CD4-positive, alpha-beta memory T cell (primary cell): ENCODE measurements at regions not wholly inside any gene's neighbourhood (a gene's known extent, or its start where the extent isn't known, plus 50 kb on each side); places are given as distances from the start of the nearest gene placed in this dataset.
A peak's percentile ranks its signal among the peaks of the same experiment; 100 is the strongest.
"Not testable (repeated sequence)": the region's sequence is repeated elsewhere in the genome, so short reads cannot be mapped to it uniquely, and the experiment has no call there.

ENCODE experiments used
- CTCF ChIA-PET: fragments of 350-600 bp; sonication (Branson Sonifier 250); formaldehyde crosslinking; loops from one replicate; lab custom pipeline; 2021; ENCODE audit warnings: inconsistent platforms; ENCODE audit not compliant: partially characterized antibody; lab: Charles Lee
- POLR2A ChIA-PET: fragments of 350-600 bp; sonication (Branson Sonifier 250); formaldehyde crosslinking; loops from one replicate; lab custom pipeline; 2021; ENCODE audit not compliant: partially characterized antibody; lab: Charles Lee
- DNase-seq, 5 donors: peaks; one replicate each; pipeline versions ENCODE4 v3.0.0 to v3.0.0-alpha.2; 2020 to 2022; ENCODE audit warnings: mixed read lengths in 1 of 5
- H3K27ac ChIP-seq: one replicate; pipeline ENCODE4 v1.7.0; 2013; ENCODE audit warnings: low read depth, low read length
- H3K27me3 ChIP-seq: 2 replicates; pipeline ENCODE4 v1.7.0; 2013; ENCODE audit warnings: mild to moderate bottlenecking, low read length, moderate library complexity; ENCODE audit not compliant: insufficient read depth
- H3K36me3 ChIP-seq: 2 replicates; pipeline ENCODE4 v1.7.0; 2013; ENCODE audit warnings: mild to moderate bottlenecking, low read length, moderate library complexity; ENCODE audit not compliant: insufficient read depth
- H3K4me1 ChIP-seq: 2 replicates; pipeline ENCODE4 v1.7.0; 2013; ENCODE audit warnings: mild to moderate bottlenecking, low read length, moderate library complexity; ENCODE audit not compliant: insufficient read depth
- H3K4me3 ChIP-seq, 2 donors: one replicate each; pipeline ENCODE4 v1.7.0; 2013; ENCODE audit warnings: low read length in 2 of 2, mild to moderate bottlenecking in 1 of 2
- H3K9me3 ChIP-seq, 2 donors: one replicate each; pipeline ENCODE4 v1.7.0; 2013; ENCODE audit warnings: low read length in 2 of 2, control low read depth in 1 of 2; ENCODE audit not compliant: control insufficient read depth in 1 of 2
- H3K27ac Mint-ChIP-seq, 7 donors: one replicate each; pipeline ENCODE4 v1.8.0; 2020 to 2021; ENCODE audit warnings: mixed read lengths in 7 of 7, mild to moderate bottlenecking in 6 of 7, inconsistent platforms in 3 of 7, moderate library complexity in 3 of 7
- H3K27me3 Mint-ChIP-seq, 2 donors: one replicate each; pipeline ENCODE4 v1.8.0; 2020 to 2021; ENCODE audit warnings: mixed read lengths in 2 of 2
- H3K36me3 Mint-ChIP-seq, 2 donors: one replicate each; pipeline ENCODE4 v1.8.0; 2020 to 2021; ENCODE audit warnings: mixed read lengths in 2 of 2, inconsistent platforms in 1 of 2, mild to moderate bottlenecking in 1 of 2
- H3K4me1 Mint-ChIP-seq, 4 donors: one replicate each; pipeline ENCODE4 v1.8.0; 2020 to 2021; ENCODE audit warnings: mixed read lengths in 4 of 4, mild to moderate bottlenecking in 1 of 4
- H3K4me3 Mint-ChIP-seq, 8 donors: one replicate each; pipeline ENCODE4 v1.8.0; 2020 to 2021; ENCODE audit warnings: mixed read lengths in 8 of 8, mild to moderate bottlenecking in 7 of 8, moderate library complexity in 6 of 8, inconsistent platforms in 3 of 8
- H3K9me3 Mint-ChIP-seq, 8 donors: one replicate each; pipeline ENCODE4 v1.8.0; 2020 to 2021; ENCODE audit warnings: mixed read lengths in 8 of 8, mild to moderate bottlenecking in 5 of 8, inconsistent platforms in 3 of 8, moderate library complexity in 1 of 8
- intact Hi-C: fragments of 100-400 bp; cut with micrococcal nuclease; formaldehyde crosslinking; loops from one replicate; pipeline ENCODE4 v1.15.1; 2023

GRCh38 chrY:20382085-20382484, 193.5 kb upstream of the EIF1AY start:
- H3K4me1 ChIP-seq, H3K36me3 Mint-ChIP-seq, H3K36me3 ChIP-seq, H3K27ac ChIP-seq, H3K4me3 ChIP-seq, H3K4me1 Mint-ChIP-seq, H3K4me3 Mint-ChIP-seq, H3K9me3 ChIP-seq, H3K27me3 Mint-ChIP-seq, CTCF ChIA-PET, DNase-seq, intact Hi-C loops, H3K27me3 ChIP-seq, H3K9me3 Mint-ChIP-seq, POLR2A ChIA-PET: not testable (repeated sequence)
- peak overlapping the region in 1 of 7 donors; percentile 30 for H3K27ac Mint-ChIP-seq

- H3K27ac ChIP-seq: no peak overlapping the region
- no peaks in the 10 kb centered on the region for H3K36me3 ChIP-seq
- no peak overlapping the region for H3K27ac Mint-ChIP-seq
- no peaks in the 10 kb centered on the region for H3K27me3 ChIP-seq
- no peaks in the 10 kb centered on the region for H3K27me3 Mint-ChIP-seq
- H3K4me3 ChIP-seq: no peak overlapping the region
- H3K9me3 ChIP-seq: no peaks in the 10 kb centered on the region
- H3K36me3 Mint-ChIP-seq: no peaks in the 10 kb centered on the region
- H3K4me1 Mint-ChIP-seq: no peaks in the 10 kb centered on the region
- H3K4me3 Mint-ChIP-seq: no peak overlapping the region
- H3K4me1 ChIP-seq: no peaks in the 10 kb centered on the region
- H3K9me3 Mint-ChIP-seq: no peaks in the 10 kb centered on the region
- ChIA-PET CTCF (no interaction called here), POLR2A (no interaction called here)
- no peak for DNase-seq
- intact Hi-C loops: no loop called here
Observed at GRCh38 chrY:20408201-20408600, 167.4 kb upstream of the EIF1AY start.

GRCh38 chrY:20422752-20423151, 152.8 kb upstream of the EIF1AY start:
- Histone ChIP-seq H3K4me1 (no peaks in the 10 kb centered on the region), H3K36me3 (no peaks in the 10 kb centered on the region), H3K27me3 (no peaks in the 10 kb centered on the region), H3K9me3 (no peaks in the 10 kb centered on the region), H3K27ac (no peak overlapping the region), H3K4me3 (no peak overlapping the region)
- H3K36me3 Mint-ChIP-seq: no peaks in the 10 kb centered on the region
- no peak overlapping the region for H3K27ac Mint-ChIP-seq
- intact Hi-C loops: no loop called here
- DNase-seq: no peak
- ChIA-PET CTCF (no interaction called here), POLR2A (no interaction called here)
- H3K9me3 Mint-ChIP-seq: no peaks in the 10 kb centered on the region
- no peak overlapping the region for H3K4me3 Mint-ChIP-seq
- no peaks in the 10 kb centered on the region for H3K27me3 Mint-ChIP-seq
- no peaks in the 10 kb centered on the region for H3K4me1 Mint-ChIP-seq

GRCh38 chrY:20433670-20434069, 141.9 kb upstream of the EIF1AY start:
- H3K36me3 Mint-ChIP-seq: no peaks in the 10 kb centered on the region
- Histone ChIP-seq H3K27me3 (no peaks in the 10 kb centered on the region), H3K36me3 (no peaks in the 10 kb centered on the region), H3K9me3 (no peaks in the 10 kb centered on the region), H3K4me3 (no peak overlapping the region), H3K4me1 (no peaks in the 10 kb centered on the region), H3K27ac (no peak overlapping the region)
- no peaks in the 10 kb centered on the region for H3K9me3 Mint-ChIP-seq
- H3K27me3 Mint-ChIP-seq: no peaks in the 10 kb centered on the region
- ChIA-PET POLR2A (no interaction called here), CTCF (no interaction called here)
- no peaks in the 10 kb centered on the region for H3K4me1 Mint-ChIP-seq
- DNase-seq: no peak
- H3K27ac Mint-ChIP-seq: no peak overlapping the region
- no peak overlapping the region for H3K4me3 Mint-ChIP-seq
- intact Hi-C loops: no loop called here

- intact Hi-C loops: no loop called here
Observed at GRCh38 chrY:20444170-20444569, 131.4 kb upstream of the EIF1AY start.

GRCh38 chrY:20447601-20448000, 128.0 kb upstream of the EIF1AY start:
- ChIA-PET CTCF (no interaction called here), POLR2A (no interaction called here)
- Histone ChIP-seq H3K27me3 (no peaks in the 10 kb centered on the region), H3K36me3 (no peaks in the 10 kb centered on the region), H3K4me3 (no peak overlapping the region), H3K9me3 (no peaks in the 10 kb centered on the region), H3K27ac (no peak overlapping the region), H3K4me1 (no peaks in the 10 kb centered on the region)
- H3K27ac Mint-ChIP-seq: no peak overlapping the region
- no peaks in the 10 kb centered on the region for H3K27me3 Mint-ChIP-seq
- no peaks in the 10 kb centered on the region for H3K9me3 Mint-ChIP-seq
- H3K4me1 Mint-ChIP-seq: no peaks in the 10 kb centered on the region
- DNase-seq: no peak
- intact Hi-C loops: no loop called here
- no peaks in the 10 kb centered on the region for H3K36me3 Mint-ChIP-seq
- H3K4me3 Mint-ChIP-seq: no peak overlapping the region

More at GRCh38 chrY:20444170-20444569, 131.4 kb upstream of the EIF1AY start:
- H3K4me3 ChIP-seq: no peak overlapping the region
- no peak for DNase-seq
- ChIA-PET CTCF (no interaction called here), POLR2A (no interaction called here)
- Mint-ChIP-seq H3K36me3 (no peaks in the 10 kb centered on the region), H3K4me1 (no peaks in the 10 kb centered on the region), H3K4me3 (no peak overlapping the region), H3K9me3 (no peaks in the 10 kb centered on the region), H3K27ac (no peak overlapping the region), H3K27me3 (no peaks in the 10 kb centered on the region)
- H3K27me3 ChIP-seq: no peaks in the 10 kb centered on the region
- no peaks in the 10 kb centered on the region for H3K36me3 ChIP-seq
- H3K9me3 ChIP-seq: no peaks in the 10 kb centered on the region
- no peak overlapping the region for H3K27ac ChIP-seq
- H3K4me1 ChIP-seq: no peaks in the 10 kb centered on the region

- Mint-ChIP-seq H3K36me3 (no peaks in the 10 kb centered on the region), H3K27me3 (no peaks in the 10 kb centered on the region), H3K27ac (no peak overlapping the region), H3K9me3 (no peaks in the 10 kb centered on the region), H3K4me1 (no peaks in the 10 kb centered on the region), H3K4me3 (no peak overlapping the region)
- ChIA-PET POLR2A (no interaction called here), CTCF (no interaction called here)
- Histone ChIP-seq H3K4me1 (no peaks in the 10 kb centered on the region), H3K4me3 (no peak overlapping the region), H3K36me3 (no peaks in the 10 kb centered on the region), H3K27ac (no peak overlapping the region), H3K9me3 (no peaks in the 10 kb centered on the region), H3K27me3 (no peaks in the 10 kb centered on the region)
- DNase-seq: no peak
- intact Hi-C loops: no loop called here
Observed at GRCh38 chrY:20449277-20449676, 126.3 kb upstream of the EIF1AY start.

- Histone ChIP-seq H3K4me1 (no peaks in the 10 kb centered on the region), H3K27me3 (no peaks in the 10 kb centered on the region), H3K36me3 (no peaks in the 10 kb centered on the region), H3K9me3 (no peaks in the 10 kb centered on the region), H3K4me3 (no peak overlapping the region), H3K27ac (no peak overlapping the region)
- DNase-seq: no peak
- Mint-ChIP-seq H3K4me3 (no peak overlapping the region), H3K27ac (no peak overlapping the region), H3K9me3 (no peaks in the 10 kb centered on the region), H3K36me3 (no peaks in the 10 kb centered on the region), H3K27me3 (no peaks in the 10 kb centered on the region), H3K4me1 (no peaks in the 10 kb centered on the region)
- intact Hi-C loops: no loop called here
- ChIA-PET CTCF (no interaction called here), POLR2A (no interaction called here)
Observed at GRCh38 chrY:20470140-20470539, 105.4 kb upstream of the EIF1AY start.
